Stimulated activated naive CD8-positive, alpha-beta T cell treated with anti-CD3 and anti-CD28 coated beads, Interleukin-15, amount 100 ng/mL, for 72 hours (primary cell): ENCODE measurements at regions not wholly inside any gene's neighbourhood (a gene's known extent, or its start where the extent isn't known, plus 50 kb on each side); places are given as distances from the start of the nearest gene placed in this dataset.
"Not testable (repeated sequence)": the region's sequence is repeated elsewhere in the genome, so short reads cannot be mapped to it uniquely, and the experiment has no call there.

ENCODE experiments used
- ATAC-seq: fragments of 150-1000 bp; cut with Tn5 transposase; 2 replicates; pipeline ENCODE4 v1.10.0; 2021; ENCODE audit warnings: mild to moderate bottlenecking, moderate library complexity
- DNase-seq, 2 donors: peaks; one replicate each; pipeline ENCODE4 v3.0.0; 2021 to 2022
- H3K27ac Mint-ChIP-seq, 2 donors: one replicate each; pipeline ENCODE4 v1.8.0; 2022; ENCODE audit warnings: mild to moderate bottlenecking in 2 of 2, mixed read lengths in 2 of 2, moderate library complexity in 2 of 2
- H3K27me3 Mint-ChIP-seq: one replicate; pipeline ENCODE4 v1.8.0; 2022; ENCODE audit warnings: mixed read lengths
- H3K4me1 Mint-ChIP-seq: one replicate; pipeline ENCODE4 v1.8.0; 2022; ENCODE audit warnings: mild to moderate bottlenecking, mixed read lengths
- H3K4me3 Mint-ChIP-seq, 2 donors: one replicate each; pipeline ENCODE4 v1.8.0; 2022; ENCODE audit warnings: mild to moderate bottlenecking in 2 of 2, mixed read lengths in 2 of 2, moderate library complexity in 1 of 2
- H3K9me3 Mint-ChIP-seq, 2 donors: one replicate each; pipeline ENCODE4 v1.8.0; 2022; ENCODE audit warnings: mixed read lengths in 2 of 2

DNA sequence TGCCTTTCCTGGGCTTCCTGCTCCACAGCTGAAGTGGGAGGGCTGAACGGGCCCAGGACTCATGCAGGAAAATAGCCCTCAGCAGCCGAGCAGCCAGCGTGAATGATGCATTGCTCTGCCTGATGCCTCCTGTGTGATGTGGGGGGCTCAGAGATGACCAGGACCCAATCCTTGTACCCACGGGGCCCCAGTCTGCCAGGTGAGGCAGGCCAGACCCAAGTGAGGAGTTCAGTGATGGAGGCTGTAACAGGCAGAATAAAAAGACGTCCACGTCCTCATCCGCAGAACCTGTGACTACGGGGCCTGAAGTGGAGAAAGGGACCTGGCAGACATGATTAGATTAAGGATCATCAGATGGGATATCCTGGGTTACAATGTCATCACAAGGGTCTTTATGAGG is 194.9 kb upstream of the HDAC4 start:
- Mint-ChIP-seq H3K27ac (peak overlapping the region in 1 of 2 donors; percentile 49), H3K27me3 (no peaks in the 10 kb centered on the region), H3K9me3 (peaks cover 11 to 16% of the 10 kb centered on the region in 2 donors), H3K4me3 (no peak overlapping the region), H3K4me1 (no peaks in the 10 kb centered on the region)
- DNase-seq (no peak), ATAC-seq (no peak)

DNA sequence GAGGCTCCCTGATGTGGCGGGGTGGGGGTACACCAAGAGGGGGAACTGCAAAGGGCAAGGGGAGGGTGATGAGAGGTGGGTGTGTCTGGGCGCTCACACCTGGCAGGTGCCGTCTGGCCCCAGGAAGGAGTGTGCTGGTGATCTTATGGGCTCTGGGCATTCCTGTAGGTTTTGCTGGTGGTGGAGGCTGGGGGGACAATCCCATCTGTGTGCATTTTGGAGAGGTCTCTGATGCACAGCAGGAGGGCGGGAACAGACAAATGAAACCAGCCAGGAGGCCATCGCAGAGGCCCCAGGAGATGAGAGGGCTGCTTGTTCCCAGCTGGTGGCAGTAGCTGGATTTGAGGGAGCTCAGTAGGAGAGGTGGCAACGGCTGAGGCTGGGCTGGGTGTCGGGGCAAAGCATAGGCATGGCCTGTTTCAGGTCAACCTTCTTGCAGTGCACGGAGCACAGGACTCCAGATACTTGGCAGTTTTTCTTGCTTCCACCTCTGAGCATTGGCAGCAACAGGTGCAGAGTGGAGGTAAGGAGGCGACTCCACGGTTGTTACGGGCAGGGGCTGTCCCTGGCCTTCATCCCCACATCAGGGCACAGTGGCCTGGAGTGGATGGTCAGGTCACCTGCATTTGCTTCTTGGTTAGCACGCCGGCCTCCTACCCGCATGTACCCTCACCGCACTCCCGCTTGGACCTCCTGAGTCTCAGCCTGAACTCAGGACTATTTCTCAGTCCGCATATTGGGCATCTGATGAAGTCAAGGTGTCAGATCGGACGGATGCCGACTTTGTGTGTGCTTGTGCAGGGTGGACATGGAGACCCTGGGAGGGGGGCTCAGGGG is 194.2 kb upstream of the HDAC4 start:
- ATAC-seq, result no peak
- Mint-ChIP-seq H3K27ac (no peak overlapping the region), H3K27me3 (no peaks in the 10 kb centered on the region), H3K9me3 (peaks cover 11 to 16% of the 10 kb centered on the region in 2 donors), H3K4me3 (no peak overlapping the region), H3K4me1 (no peaks in the 10 kb centered on the region)
- DNase-seq, result peak in 1 of 2 donors; percentile 4

DNA sequence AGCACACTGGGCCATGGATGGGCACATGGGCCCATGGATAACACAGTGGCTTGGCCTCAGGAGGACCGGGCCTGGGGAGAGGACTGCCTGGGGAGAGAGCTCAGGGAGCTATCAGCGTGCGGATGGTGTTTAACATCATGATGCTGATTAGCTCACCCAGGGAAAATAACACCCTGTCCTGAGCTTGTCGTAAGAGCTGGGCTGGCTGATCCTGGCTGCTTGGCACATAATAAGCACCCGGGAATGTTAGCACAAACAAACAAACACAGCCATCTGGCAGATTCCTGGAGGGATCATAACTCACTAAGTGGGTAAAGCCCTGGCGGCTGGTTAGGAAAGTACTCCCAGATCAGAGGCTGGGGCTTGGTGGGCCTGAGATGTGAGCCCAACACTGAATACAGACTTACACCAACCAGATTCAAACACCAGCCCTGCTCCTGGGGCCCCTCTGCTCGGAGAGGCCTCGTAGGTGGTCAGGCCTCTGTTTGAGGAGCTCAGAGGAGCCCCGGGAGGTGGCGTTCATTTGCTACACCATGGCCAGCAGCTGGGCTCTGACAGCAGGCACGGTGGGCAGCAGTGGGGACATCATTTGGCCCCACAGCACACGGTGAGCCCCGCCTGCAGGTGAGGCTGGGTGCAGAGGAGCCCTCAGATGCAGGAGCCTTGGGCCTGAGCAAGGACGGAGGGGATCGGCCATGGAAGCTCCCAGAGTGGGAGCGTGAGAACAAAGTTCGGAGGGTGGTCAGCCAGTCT is 193.4 kb upstream of the HDAC4 start:
- DNase-seq, result peak in 1 of 2 donors; percentile 4
- Mint-ChIP-seq H3K4me3 (no peak overlapping the region), H3K27ac (no peak overlapping the region), H3K27me3 (no peaks in the 10 kb centered on the region), H3K9me3 (peaks cover 11 to 16% of the 10 kb centered on the region in 2 donors), H3K4me1 (no peaks in the 10 kb centered on the region)
- no peak for ATAC-seq

- Mint-ChIP-seq H3K9me3 (peaks cover 11 to 16% of the 10 kb centered on the region in 2 donors), H3K4me3 (no peak overlapping the region), H3K4me1 (no peaks in the 10 kb centered on the region), H3K27ac (no peak overlapping the region), H3K27me3 (no peaks in the 10 kb centered on the region)
- DNase-seq (peak in 1 of 2 donors; percentile 2), ATAC-seq (no peak)
These were observed 192.6 kb upstream of the HDAC4 start for GRCh38 chr2:239593455-239593854.

GRCh38 chr2:239592629-239593290 is 191.9 kb upstream of the HDAC4 start:
- peak in 1 of 2 donors; percentile 5 for DNase-seq
- not testable (repeated sequence) for H3K4me3 Mint-ChIP-seq, H3K27ac Mint-ChIP-seq, H3K4me1 Mint-ChIP-seq, H3K27me3 Mint-ChIP-seq, ATAC-seq
- H3K9me3 Mint-ChIP-seq, result peaks cover 11 to 16% of the 10 kb centered on the region in 2 donors

DNA sequence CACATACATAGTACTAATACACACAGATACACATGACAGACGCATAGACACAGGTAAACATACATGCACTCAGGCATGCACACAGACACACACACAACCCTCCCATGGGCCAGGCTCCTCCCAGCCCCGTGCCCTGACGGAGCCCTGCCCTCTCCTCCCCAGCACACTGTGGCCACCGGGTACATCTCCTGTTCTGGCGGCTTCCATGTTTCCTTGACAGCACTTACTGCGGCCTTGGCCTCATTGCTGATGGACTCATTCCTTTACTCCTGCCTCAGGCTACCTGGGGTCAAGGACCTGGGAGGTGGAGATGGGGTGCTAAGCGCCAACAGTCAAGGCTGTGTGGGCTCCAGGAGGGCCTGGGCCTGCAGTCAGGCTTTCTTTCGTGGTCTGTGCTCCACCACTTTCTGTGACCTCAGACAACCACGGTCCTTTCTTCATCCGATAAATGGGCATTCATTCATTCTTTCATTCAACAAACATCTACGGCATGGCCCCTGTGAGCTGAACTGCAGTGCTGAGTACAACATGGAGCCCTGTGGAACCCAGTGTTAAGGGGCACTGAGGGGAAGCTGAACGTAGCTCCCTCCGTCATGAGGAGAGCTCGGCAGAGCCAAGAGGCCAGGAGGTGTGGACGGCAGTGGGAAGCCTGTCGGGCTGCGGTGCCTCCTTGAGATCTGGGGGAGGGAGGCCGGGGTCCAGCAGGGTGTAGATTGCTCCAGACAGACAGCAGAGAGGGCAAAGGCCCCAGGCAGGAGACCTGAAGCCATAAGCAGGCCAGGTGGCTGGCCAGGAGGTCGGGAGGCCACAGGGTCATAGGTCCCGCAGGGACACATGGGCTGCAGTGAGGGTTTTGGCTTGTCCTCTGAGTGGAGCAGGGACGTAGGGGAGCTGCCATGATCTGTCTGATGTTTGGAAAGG is 190.4 kb upstream of the HDAC4 start:
- Mint-ChIP-seq H3K27ac (no peak overlapping the region), H3K27me3 (no peaks in the 10 kb centered on the region), H3K9me3 (peaks cover 11 to 16% of the 10 kb centered on the region in 2 donors)

DNA sequence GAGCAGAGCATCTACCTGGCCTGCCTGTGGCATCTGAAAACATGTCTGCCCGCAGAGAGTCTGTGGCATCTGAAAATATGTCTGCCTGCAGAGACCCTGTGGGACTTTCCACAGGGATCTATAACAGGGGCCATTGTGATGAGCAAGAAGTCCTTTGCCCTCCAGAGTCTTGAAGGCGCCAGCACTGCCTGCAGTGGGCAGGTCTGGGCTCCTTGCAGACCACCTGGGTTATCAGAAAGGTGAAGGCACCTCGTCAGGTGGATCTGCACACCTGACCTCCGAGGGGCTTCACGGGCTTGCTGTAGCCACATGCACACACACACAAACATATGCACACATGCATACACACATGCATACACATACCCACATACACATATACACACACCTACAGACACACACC is 189.5 kb upstream of the HDAC4 start:
- no peaks in the 10 kb centered on the region for H3K4me1 Mint-ChIP-seq
- no peak for DNase-seq
- no peaks in the 10 kb centered on the region for H3K27me3 Mint-ChIP-seq
- peaks cover 11 to 16% of the 10 kb centered on the region in 2 donors for H3K9me3 Mint-ChIP-seq
- no peak overlapping the region for H3K27ac Mint-ChIP-seq
- no peak for ATAC-seq
- no peak overlapping the region for H3K4me3 Mint-ChIP-seq

More for the DNA sequence above, 190.4 kb upstream of the HDAC4 start:
- H3K4me3 Mint-ChIP-seq, result no peak overlapping the region
- DNase-seq (no peak), ATAC-seq (no peak)
- H3K4me1 Mint-ChIP-seq, result no peaks in the 10 kb centered on the region

- Mint-ChIP-seq H3K9me3 (peaks cover 11 to 16% of the 10 kb centered on the region in 2 donors), H3K27me3 (no peaks in the 10 kb centered on the region), H3K4me1 (no peaks in the 10 kb centered on the region), H3K4me3 (no peak overlapping the region), H3K27ac (no peak overlapping the region)
- DNase-seq (no peak), ATAC-seq (no peak)
These were observed 189.0 kb upstream of the HDAC4 start for GRCh38 chr2:239589833-239590232.

- no peaks in the 10 kb centered on the region for H3K4me1 Mint-ChIP-seq
- H3K9me3 Mint-ChIP-seq, result peaks cover 11 to 16% of the 10 kb centered on the region in 2 donors
- H3K4me3 Mint-ChIP-seq, result no peak overlapping the region
- H3K27ac Mint-ChIP-seq, result no peak overlapping the region
- ATAC-seq (no peak), DNase-seq (no peak)
- no peaks in the 10 kb centered on the region for H3K27me3 Mint-ChIP-seq
These were observed 188.5 kb upstream of the HDAC4 start for GRCh38 chr2:239589270-239589825.

DNA sequence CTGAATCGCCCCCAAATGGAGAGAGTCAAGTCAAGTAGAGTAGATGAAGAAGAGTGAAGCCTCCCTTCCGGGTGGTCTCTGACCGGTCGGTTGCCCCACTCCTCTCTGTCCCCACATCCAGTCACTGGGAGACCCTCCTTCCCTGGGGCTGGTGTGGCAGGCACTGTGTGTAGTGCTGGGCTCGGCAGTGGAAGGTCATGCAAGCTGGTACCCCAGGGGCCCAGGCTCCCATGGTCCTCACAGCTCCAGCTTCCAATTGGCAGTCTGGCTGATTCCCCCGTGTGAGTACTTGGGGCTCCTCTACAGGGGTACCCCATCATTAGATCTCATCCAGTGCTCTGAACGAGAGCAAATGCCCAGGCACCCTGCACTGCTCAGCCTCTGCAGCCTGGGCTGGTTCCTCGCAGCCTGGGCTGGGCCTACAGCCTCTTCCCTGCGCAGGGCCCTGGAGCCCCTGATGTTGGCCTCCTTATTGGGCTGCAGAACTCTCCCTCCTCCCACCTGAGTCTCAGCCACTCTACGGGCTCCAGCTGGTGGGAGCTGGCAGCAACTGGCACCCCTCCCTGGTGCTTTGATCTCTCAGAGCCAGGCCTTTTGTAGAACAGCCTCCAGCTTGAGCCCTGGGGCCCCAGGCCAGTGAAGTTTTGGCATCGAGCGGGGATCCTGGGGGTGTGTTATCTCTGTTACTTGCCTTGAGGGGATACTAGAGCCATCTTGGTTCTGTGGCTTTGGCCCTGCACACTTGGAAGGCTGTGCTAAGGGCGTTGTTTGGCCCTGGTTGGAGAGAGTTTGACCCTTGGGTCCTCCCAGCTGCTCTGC is 187.8 kb upstream of the HDAC4 start:
- H3K27me3 Mint-ChIP-seq, result no peaks in the 10 kb centered on the region
- no peaks in the 10 kb centered on the region for H3K4me1 Mint-ChIP-seq
- H3K4me3 Mint-ChIP-seq, result no peak overlapping the region
- peak overlapping the region in 1 of 2 donors; percentile 19 for H3K27ac Mint-ChIP-seq
- H3K9me3 Mint-ChIP-seq, result peaks cover 11 to 16% of the 10 kb centered on the region in 2 donors
- ATAC-seq, result no peak
- no peak for DNase-seq

- H3K9me3 Mint-ChIP-seq, result peaks cover 11 to 15% of the 10 kb centered on the region in 2 donors
- no peaks in the 10 kb centered on the region for H3K27me3 Mint-ChIP-seq
- H3K4me1 Mint-ChIP-seq, result no peaks in the 10 kb centered on the region
- no peak overlapping the region for H3K4me3 Mint-ChIP-seq
- ATAC-seq (no peak), DNase-seq (no peak)
- H3K27ac Mint-ChIP-seq, result no peak overlapping the region
These were observed 187.0 kb upstream of the HDAC4 start for GRCh38 chr2:239587841-239588240.

- ATAC-seq, result no peak
These were observed 186.5 kb upstream of the HDAC4 start for GRCh38 chr2:239587311-239587731.

DNA sequence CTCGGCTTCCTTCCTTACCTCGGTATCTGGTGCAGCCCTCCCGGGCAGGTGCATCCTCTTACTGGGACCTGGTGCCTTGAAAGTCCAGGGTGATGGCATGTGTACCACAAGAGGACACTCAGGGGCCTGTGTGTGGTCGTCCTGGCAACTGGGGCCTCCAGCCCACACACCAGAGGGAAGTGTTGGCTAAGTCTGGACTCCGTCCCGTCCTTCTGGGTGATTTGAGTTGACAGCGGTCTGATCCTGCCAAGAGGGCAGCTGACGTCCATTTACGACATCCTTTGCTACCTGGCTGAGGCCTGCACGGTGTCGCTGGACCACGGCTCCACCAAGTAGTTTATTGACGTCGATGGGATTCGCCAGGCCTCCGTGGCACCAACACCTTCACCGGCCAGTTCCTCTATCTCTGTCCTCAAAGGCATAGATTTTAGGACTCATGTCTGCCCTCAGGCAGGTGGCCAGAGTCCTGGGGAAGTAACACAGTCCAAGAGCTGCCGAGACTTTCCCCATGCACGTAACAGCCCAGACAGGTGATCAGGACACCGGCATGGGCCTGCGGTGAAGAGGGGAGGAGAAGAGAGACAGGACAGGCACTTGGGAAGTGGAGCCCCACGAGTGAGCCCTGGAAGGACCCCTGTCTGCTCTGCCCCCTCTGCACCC is 186.0 kb upstream of the HDAC4 start:
- Mint-ChIP-seq H3K9me3 (peaks cover 2 to 5% of the 10 kb centered on the region in 2 donors), H3K27me3 (no peaks in the 10 kb centered on the region), H3K4me1 (no peaks in the 10 kb centered on the region), H3K27ac (no peak overlapping the region), H3K4me3 (no peak overlapping the region)
- ATAC-seq (no peak), DNase-seq (no peak)

More at GRCh38 chr2:239587311-239587731, 186.5 kb upstream of the HDAC4 start:
- Mint-ChIP-seq H3K9me3 (peaks cover 7 to 10% of the 10 kb centered on the region in 2 donors), H3K4me1 (no peaks in the 10 kb centered on the region), H3K4me3 (no peak overlapping the region), H3K27me3 (no peaks in the 10 kb centered on the region), H3K27ac (no peak overlapping the region)
- DNase-seq, result no peak
